GM18505 (cell line): ENCODE measurements at regions not wholly inside any gene's neighbourhood (a gene's known extent, or its start where the extent isn't known, plus 50 kb on each side); places are given as distances from the start of the nearest gene placed in this dataset.
"Not testable (repeated sequence)": the region's sequence is repeated elsewhere in the genome, so short reads cannot be mapped to it uniquely, and the experiment has no call there.

Experiments used
- ATAC-seq: cut with Tn5 transposase; IDR thresholded peaks from one replicate; pipeline ENCODE4 v1.9.1; 2021; ENCODE audit not compliant: unreplicated experiment
- POLR2A ChIP-seq: IDR thresholded peaks from 4 replicates; pipeline ENCODE4 v1.6.1; 2011; ENCODE audit warnings: borderline replicate concordance; ENCODE audit not compliant: insufficient read depth, insufficient read length; ENCODE audit errors: extremely low read depth

GRCh38 chr5:91478096-91478495 lies 95.0 kb upstream of the ARRDC3 start:
- ATAC-seq: no peak
- TF ChIP-seq POLR2A: no peak

- TF ChIP-seq POLR2A: no peak
These were observed 94.3 kb upstream of the ARRDC3 start for GRCh38 chr5:91477408-91477807.

GRCh38 chr5:91474201-91474600 lies 91.1 kb upstream of the ARRDC3 start:
- no peak for TF ChIP-seq POLR2A
- ATAC-seq: no peak

More at GRCh38 chr5:91477408-91477807, 94.3 kb upstream of the ARRDC3 start:
- no peak for ATAC-seq

- no peak for TF ChIP-seq POLR2A
- no peak for ATAC-seq
These were observed 89.5 kb upstream of the ARRDC3 start for GRCh38 chr5:91472631-91473030.

GRCh38 chr5:91469517-91470165 lies 86.5 kb upstream of the ARRDC3 start:
- no peak for TF ChIP-seq POLR2A
- no peak for ATAC-seq

GRCh38 chr5:91468651-91469422 lies 85.7 kb upstream of the ARRDC3 start:
- TF ChIP-seq POLR2A: no peak
- ATAC-seq: no peak

GRCh38 chr5:91464886-91465646 lies 81.9 kb upstream of the ARRDC3 start:
- no peak for TF ChIP-seq POLR2A
- ATAC-seq: no peak

GRCh38 chr5:91457681-91458058 lies 74.6 kb upstream of the ARRDC3 start:
- ATAC-seq: no peak
- TF ChIP-seq POLR2A: no peak

- no peak for TF ChIP-seq POLR2A
- no peak for ATAC-seq
These were observed 74.0 kb upstream of the ARRDC3 start for GRCh38 chr5:91456928-91457680.

- TF ChIP-seq POLR2A: no peak
- ATAC-seq: no peak
These were observed 66.0 kb upstream of the ARRDC3 start for GRCh38 chr5:91449083-91449482.

GRCh38 chr5:91448079-91448478 lies 65.0 kb upstream of the ARRDC3 start:
- ATAC-seq: not testable (repeated sequence)

- ATAC-seq: not testable (repeated sequence)
These were observed 63.8 kb upstream of the ARRDC3 start for GRCh38 chr5:91446880-91447279.

GRCh38 chr5:91443761-91444467 lies 60.8 kb upstream of the ARRDC3 start:
- ATAC-seq: no peak
- no peak for TF ChIP-seq POLR2A
